Neural progenitor cell (in vitro differentiated cells): ENCODE measurements at regions not wholly inside any gene's neighbourhood (a gene's known extent, or its start where the extent isn't known, plus 50 kb on each side); places are given as distances from the start of the nearest gene placed in this dataset.

Experiments
- EZH2 ChIP-seq: fragments of 200-600 bp; sonication (generic); IDR thresholded peaks from 2 replicates; pipeline ENCODE4 v1.6.1; 2017; ENCODE audit warnings: antibody characterized with exemption, mild to moderate bottlenecking, moderate library complexity
- TF ChIP-seq, protein P1 (sequence below): fragments of 200-600 bp; sonication (generic); IDR thresholded peaks from 2 replicates; pipeline ENCODE4 v1.5.1; 2017; ENCODE audit warnings: antibody characterized with exemption, mild to moderate bottlenecking

DNA sequence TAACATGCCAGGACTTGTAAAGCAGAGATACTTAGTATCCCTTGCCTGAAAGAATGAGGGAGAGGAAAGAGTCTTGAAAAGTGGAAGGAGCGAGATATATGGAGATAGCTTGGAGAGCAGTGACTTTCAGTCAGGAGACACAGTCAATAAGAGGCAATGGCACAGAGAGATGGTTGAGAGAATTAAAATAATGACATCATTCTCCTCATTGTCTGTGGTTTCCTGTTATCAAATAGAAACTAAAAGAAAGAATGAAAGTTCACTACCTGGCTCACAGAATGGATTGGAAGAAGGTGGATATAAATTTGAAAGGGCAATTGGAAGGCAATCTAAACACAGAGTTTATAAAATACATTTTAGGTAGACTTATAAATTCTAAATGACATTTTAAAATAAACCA is 760.2 kb upstream of the AADAT start:
- TF ChIP-seq, protein P1, sequence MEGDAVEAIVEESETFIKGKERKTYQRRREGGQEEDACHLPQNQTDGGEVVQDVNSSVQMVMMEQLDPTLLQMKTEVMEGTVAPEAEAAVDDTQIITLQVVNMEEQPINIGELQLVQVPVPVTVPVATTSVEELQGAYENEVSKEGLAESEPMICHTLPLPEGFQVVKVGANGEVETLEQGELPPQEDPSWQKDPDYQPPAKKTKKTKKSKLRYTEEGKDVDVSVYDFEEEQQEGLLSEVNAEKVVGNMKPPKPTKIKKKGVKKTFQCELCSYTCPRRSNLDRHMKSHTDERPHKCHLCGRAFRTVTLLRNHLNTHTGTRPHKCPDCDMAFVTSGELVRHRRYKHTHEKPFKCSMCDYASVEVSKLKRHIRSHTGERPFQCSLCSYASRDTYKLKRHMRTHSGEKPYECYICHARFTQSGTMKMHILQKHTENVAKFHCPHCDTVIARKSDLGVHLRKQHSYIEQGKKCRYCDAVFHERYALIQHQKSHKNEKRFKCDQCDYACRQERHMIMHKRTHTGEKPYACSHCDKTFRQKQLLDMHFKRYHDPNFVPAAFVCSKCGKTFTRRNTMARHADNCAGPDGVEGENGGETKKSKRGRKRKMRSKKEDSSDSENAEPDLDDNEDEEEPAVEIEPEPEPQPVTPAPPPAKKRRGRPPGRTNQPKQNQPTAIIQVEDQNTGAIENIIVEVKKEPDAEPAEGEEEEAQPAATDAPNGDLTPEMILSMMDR = no peak
- no peak for TF ChIP-seq EZH2
